ENCODE measurements at regions not wholly inside any gene's neighbourhood (a gene's known extent, or its start where the extent isn't known, plus 50 kb on each side); places are given as distances from the start of the nearest gene placed in this dataset.

GRCh38 chr3:22569570-22569969 lies 633.6 kb upstream of the UBE2E2 start:
- POLR2A ChIA-PET = no interaction called here
- Histone ChIP-seq H3K27ac (ENCODE audit: extremely low read depth, low read depth, low read length) (no peak overlapping the region), H3K4me3 (ENCODE audit: low read depth, low read length) (no peak overlapping the region), H3K9me3 (ENCODE audit: control insufficient read depth, insufficient read depth, low read depth, low read length) (no peaks in the 10 kb centered on the region), H3K36me3 (ENCODE audit: control insufficient read depth in 2 of 2, insufficient read depth in 1 of 2, low read length in 2 of 2) (no peaks in the 10 kb centered on the region), H3K4me1 (ENCODE audit: control insufficient read depth, insufficient read depth, low read length) (no peaks in the 10 kb centered on the region)
- CTCF ChIA-PET = interaction anchor here (0.7 kb wide), 1 partner anchor 19 kb away, joined by 3 read pairs; no protein-coding TSS in a partner anchor
- TF ChIP-seq ZNF530 (tag by site-specific recombination; IDR thresholded peaks at IDR 0.05; ENCODE audit: low read depth) = no peak
- no peak for TF ChIP-seq ZNF76 (tag by site-specific recombination; IDR thresholded peaks at IDR 0.05; ENCODE audit: borderline replicate concordance, low read depth)
- no peak for TF ChIP-seq ZNF664 (tag by site-specific recombination; IDR thresholded peaks at IDR 0.05)
- no peak for TF ChIP-seq ZFP41 (tag by site-specific recombination; IDR thresholded peaks at IDR 0.05; ENCODE audit: borderline replicate concordance)
- no peak for TF ChIP-seq ZNF18 (tag by site-specific recombination; IDR thresholded peaks at IDR 0.05)
- TF ChIP-seq ZNF548 (tag by site-specific recombination; IDR thresholded peaks at IDR 0.05) = no peak
- no peak for TF ChIP-seq ZNF501 (tag by site-specific recombination; IDR thresholded peaks at IDR 0.05)
- TF ChIP-seq ZNF239 (tag by site-specific recombination; IDR thresholded peaks at IDR 0.05) = no peak
- no peak for TF ChIP-seq REPIN1 (tag by site-specific recombination; IDR thresholded peaks at IDR 0.05; ENCODE audit: low read depth)
- TF ChIP-seq ZNF830 (tag by site-specific recombination; IDR thresholded peaks at IDR 0.05; ENCODE audit: low read depth) = no peak
- no peak for TF ChIP-seq ZNF624 (tag by site-specific recombination; IDR thresholded peaks at IDR 0.05)
- no peak for TF ChIP-seq TSHZ1 (tag by site-specific recombination; IDR thresholded peaks at IDR 0.05; ENCODE audit: borderline replicate concordance)
- TF ChIP-seq ZNF214 (tag by site-specific recombination; IDR thresholded peaks at IDR 0.05; ENCODE audit: borderline replicate concordance) = no peak
- no peak for TF ChIP-seq ZNF146 (tag by site-specific recombination; IDR thresholded peaks at IDR 0.05)

GRCh38 chr3:22581007-22581406 lies 622.1 kb upstream of the UBE2E2 start:
- Histone ChIP-seq H3K4me3 (ENCODE audit: low read depth, low read length) (no peak overlapping the region), H3K9me3 (ENCODE audit: control insufficient read depth, insufficient read depth, low read depth, low read length) (no peaks in the 10 kb centered on the region), H3K4me1 (ENCODE audit: control insufficient read depth, insufficient read depth, low read length) (no peaks in the 10 kb centered on the region), H3K36me3 (ENCODE audit: control insufficient read depth in 2 of 2, insufficient read depth in 1 of 2, low read length in 2 of 2) (no peaks in the 10 kb centered on the region), H3K27ac (ENCODE audit: extremely low read depth, low read depth, low read length) (no peak overlapping the region)
- CTCF ChIA-PET = no interaction called here
- POLR2A ChIA-PET = no interaction called here
- no peak for TF ChIP-seq KLF1 (tag by site-specific recombination; IDR thresholded peaks at IDR 0.05)
- no peak for TF ChIP-seq ZFP69B (tag by site-specific recombination; IDR thresholded peaks at IDR 0.05)
- no peak for TF ChIP-seq ZNF664 (tag by site-specific recombination; IDR thresholded peaks at IDR 0.05)
- TF ChIP-seq ZNF10 (tag by site-specific recombination; IDR thresholded peaks at IDR 0.05) = no peak
- no peak for TF ChIP-seq ZNF623 (tag by site-specific recombination; IDR thresholded peaks at IDR 0.05)
- no peak for TF ChIP-seq PATZ1 (tag by site-specific recombination; IDR thresholded peaks at IDR 0.05)
- TF ChIP-seq KLF9 (tag by site-specific recombination; IDR thresholded peaks at IDR 0.05; ENCODE audit: low read depth) = no peak
- TF ChIP-seq ZNF19 (tag by site-specific recombination; IDR thresholded peaks at IDR 0.05; ENCODE audit: low read depth) = no peak
- TF ChIP-seq ZNF585B (tag by site-specific recombination; IDR thresholded peaks at IDR 0.05) = no peak
- TF ChIP-seq ZNF133 (tag by site-specific recombination; IDR thresholded peaks at IDR 0.05) = no peak
- no peak for TF ChIP-seq ZNF169 (tag by site-specific recombination; IDR thresholded peaks at IDR 0.05)
- no peak for TF ChIP-seq BCL6B (tag by site-specific recombination; IDR thresholded peaks at IDR 0.05)
- no peak for TF ChIP-seq ZNF837 (tag by site-specific recombination; IDR thresholded peaks at IDR 0.05)
- no peak for TF ChIP-seq ZNF174 (tag by site-specific recombination; IDR thresholded peaks at IDR 0.05)
- no peak for TF ChIP-seq ZNF792 (tag by site-specific recombination; IDR thresholded peaks at IDR 0.05)

Data from HEK293 (cell line).